ENCODE measurements at regions not wholly inside any gene's neighbourhood (a gene's known extent, or its start where the extent isn't known, plus 50 kb on each side); places are given as distances from the start of the nearest gene placed in this dataset.

DNA sequence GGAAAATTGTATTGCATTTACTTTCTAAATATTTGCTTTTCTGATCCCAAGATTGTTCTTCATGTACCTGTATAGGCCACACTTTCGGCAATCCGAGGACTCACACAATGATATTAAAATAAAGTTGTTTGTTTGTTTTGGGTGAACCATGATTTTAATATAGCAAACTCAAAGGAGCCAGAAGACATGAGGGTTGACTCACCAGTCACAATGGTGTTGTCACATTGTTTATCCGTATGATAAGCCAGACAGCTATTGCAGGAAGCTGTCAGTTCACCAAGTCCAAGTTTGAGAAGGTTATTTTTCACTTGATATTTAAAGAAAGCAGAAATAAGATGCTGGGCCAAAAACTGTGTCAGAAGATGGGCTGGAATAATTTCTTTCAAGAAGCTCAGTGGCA lies 67.1 kb upstream of the CPM start:
- Histone ChIP-seq H3K36me3 (ENCODE audit: control insufficient read depth, insufficient read depth, low read length) (no peaks in the 10 kb centered on the region), H3K9me3 (ENCODE audit: control insufficient read depth, insufficient read depth, low read depth, low read length) (no peaks in the 10 kb centered on the region), H3K27ac (ENCODE audit: low read length) (no peak overlapping the region), H3K4me3 (ENCODE audit: low read depth in 2 of 2, low read length in 2 of 2) (no peak overlapping the region), H3K4me1 (ENCODE audit: control insufficient read depth, insufficient read depth, low read length) (no peaks in the 10 kb centered on the region), H3K27me3 (ENCODE audit: control insufficient read depth, insufficient read depth, low read length) (no peaks in the 10 kb centered on the region)
- DNase-seq (ENCODE audit: low read depth, low spot score) (no peak), ATAC-seq (no peak)
- CTCF ChIA-PET: no interaction called here
- intact Hi-C loops (cut with micrococcal nuclease; ENCODE audit: unreplicated experiment): no loop called here
- POLR2A ChIA-PET: no interaction called here
- in situ Hi-C loops (cut with HindIII; ENCODE audit: low pct_unique_long_range_greater_than_20kb, low sequenced_read_pairs): no loop called here
- TF ChIP-seq TCF7L2 (IDR thresholded peaks at IDR 0.05; ENCODE audit: low read depth, low read length) (no peak), SIN3A (IDR thresholded peaks at IDR 0.05; ENCODE audit: borderline replicate concordance, insufficient read depth, low read depth, low read length) (no peak), POLR2AphosphoS5 (IDR thresholded peaks at IDR 0.05; ENCODE audit: low read depth, low read length) (no peak)
- TF ChIP-seq, protein P1, sequence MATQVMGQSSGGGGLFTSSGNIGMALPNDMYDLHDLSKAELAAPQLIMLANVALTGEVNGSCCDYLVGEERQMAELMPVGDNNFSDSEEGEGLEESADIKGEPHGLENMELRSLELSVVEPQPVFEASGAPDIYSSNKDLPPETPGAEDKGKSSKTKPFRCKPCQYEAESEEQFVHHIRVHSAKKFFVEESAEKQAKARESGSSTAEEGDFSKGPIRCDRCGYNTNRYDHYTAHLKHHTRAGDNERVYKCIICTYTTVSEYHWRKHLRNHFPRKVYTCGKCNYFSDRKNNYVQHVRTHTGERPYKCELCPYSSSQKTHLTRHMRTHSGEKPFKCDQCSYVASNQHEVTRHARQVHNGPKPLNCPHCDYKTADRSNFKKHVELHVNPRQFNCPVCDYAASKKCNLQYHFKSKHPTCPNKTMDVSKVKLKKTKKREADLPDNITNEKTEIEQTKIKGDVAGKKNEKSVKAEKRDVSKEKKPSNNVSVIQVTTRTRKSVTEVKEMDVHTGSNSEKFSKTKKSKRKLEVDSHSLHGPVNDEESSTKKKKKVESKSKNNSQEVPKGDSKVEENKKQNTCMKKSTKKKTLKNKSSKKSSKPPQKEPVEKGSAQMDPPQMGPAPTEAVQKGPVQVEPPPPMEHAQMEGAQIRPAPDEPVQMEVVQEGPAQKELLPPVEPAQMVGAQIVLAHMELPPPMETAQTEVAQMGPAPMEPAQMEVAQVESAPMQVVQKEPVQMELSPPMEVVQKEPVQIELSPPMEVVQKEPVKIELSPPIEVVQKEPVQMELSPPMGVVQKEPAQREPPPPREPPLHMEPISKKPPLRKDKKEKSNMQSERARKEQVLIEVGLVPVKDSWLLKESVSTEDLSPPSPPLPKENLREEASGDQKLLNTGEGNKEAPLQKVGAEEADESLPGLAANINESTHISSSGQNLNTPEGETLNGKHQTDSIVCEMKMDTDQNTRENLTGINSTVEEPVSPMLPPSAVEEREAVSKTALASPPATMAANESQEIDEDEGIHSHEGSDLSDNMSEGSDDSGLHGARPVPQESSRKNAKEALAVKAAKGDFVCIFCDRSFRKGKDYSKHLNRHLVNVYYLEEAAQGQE (IDR thresholded peaks at IDR 0.05; ENCODE audit: insufficient read depth in 1 of 2, low read depth in 2 of 2, low read length in 1 of 2): no peak
- TF ChIP-seq, protein P2, sequence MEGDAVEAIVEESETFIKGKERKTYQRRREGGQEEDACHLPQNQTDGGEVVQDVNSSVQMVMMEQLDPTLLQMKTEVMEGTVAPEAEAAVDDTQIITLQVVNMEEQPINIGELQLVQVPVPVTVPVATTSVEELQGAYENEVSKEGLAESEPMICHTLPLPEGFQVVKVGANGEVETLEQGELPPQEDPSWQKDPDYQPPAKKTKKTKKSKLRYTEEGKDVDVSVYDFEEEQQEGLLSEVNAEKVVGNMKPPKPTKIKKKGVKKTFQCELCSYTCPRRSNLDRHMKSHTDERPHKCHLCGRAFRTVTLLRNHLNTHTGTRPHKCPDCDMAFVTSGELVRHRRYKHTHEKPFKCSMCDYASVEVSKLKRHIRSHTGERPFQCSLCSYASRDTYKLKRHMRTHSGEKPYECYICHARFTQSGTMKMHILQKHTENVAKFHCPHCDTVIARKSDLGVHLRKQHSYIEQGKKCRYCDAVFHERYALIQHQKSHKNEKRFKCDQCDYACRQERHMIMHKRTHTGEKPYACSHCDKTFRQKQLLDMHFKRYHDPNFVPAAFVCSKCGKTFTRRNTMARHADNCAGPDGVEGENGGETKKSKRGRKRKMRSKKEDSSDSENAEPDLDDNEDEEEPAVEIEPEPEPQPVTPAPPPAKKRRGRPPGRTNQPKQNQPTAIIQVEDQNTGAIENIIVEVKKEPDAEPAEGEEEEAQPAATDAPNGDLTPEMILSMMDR (IDR thresholded peaks at IDR 0.05): no peak
- no TSS peak for BruUV-seq (replicated peaks)

DNA sequence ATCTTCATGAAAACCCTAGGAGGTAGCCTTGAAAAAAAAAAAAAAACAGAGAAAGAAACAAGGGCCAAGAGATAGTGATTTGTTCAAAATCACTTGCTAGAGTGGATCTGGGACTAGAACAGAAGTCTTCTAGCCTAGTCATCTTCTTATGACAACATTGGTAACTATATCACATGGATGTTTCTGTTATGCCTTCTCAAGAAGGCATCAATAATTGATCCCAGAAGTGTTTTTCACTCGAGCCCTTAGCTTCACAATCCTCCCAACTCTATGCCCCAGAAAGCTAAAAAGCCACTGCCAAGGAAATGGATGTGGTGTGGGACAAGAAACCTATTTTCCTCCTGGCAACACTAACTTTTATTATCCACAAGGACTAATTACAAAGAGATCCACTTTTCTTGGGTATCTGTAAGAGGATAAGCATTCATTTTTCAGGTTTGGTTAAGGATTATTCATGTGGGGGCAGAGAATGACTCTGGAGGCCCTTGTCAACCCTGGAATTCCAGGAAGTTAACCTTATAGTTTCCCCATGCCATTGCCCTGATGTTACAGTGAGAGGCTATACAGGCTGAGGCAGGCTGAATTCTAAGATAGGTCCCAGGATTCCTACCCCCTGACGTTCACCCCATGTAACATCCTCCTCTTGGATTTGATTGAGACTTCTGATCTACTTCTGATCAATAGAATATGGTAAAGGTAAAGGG lies 67.7 kb upstream of the CPM start:
- Histone ChIP-seq H3K27ac (ENCODE audit: low read length) (no peak overlapping the region), H3K4me1 (ENCODE audit: control insufficient read depth, insufficient read depth, low read length) (no peaks in the 10 kb centered on the region), H3K9me3 (ENCODE audit: control insufficient read depth, insufficient read depth, low read depth, low read length) (no peaks in the 10 kb centered on the region), H3K27me3 (ENCODE audit: control insufficient read depth, insufficient read depth, low read length) (no peaks in the 10 kb centered on the region), H3K4me3 (ENCODE audit: low read depth in 2 of 2, low read length in 2 of 2) (no peak overlapping the region), H3K36me3 (ENCODE audit: control insufficient read depth, insufficient read depth, low read length) (no peaks in the 10 kb centered on the region)
- DNase-seq (ENCODE audit: low read depth, low spot score) (no peak), ATAC-seq (no peak)
- no TSS peak for BruUV-seq (replicated peaks)
- POLR2A ChIA-PET: no interaction called here
- CTCF ChIA-PET: no interaction called here
- in situ Hi-C loops (cut with HindIII; ENCODE audit: low pct_unique_long_range_greater_than_20kb, low sequenced_read_pairs) (no loop called here), intact Hi-C loops (cut with micrococcal nuclease; ENCODE audit: unreplicated experiment) (no loop called here)
- TF ChIP-seq TCF7L2 (IDR thresholded peaks at IDR 0.05; ENCODE audit: low read depth, low read length) (no peak), POLR2AphosphoS5 (IDR thresholded peaks at IDR 0.05; ENCODE audit: low read depth, low read length) (no peak), SIN3A (IDR thresholded peaks at IDR 0.05; ENCODE audit: borderline replicate concordance, insufficient read depth, low read depth, low read length) (no peak)
- TF ChIP-seq, protein P2 (IDR thresholded peaks at IDR 0.05): no peak
- TF ChIP-seq, protein P1 (IDR thresholded peaks at IDR 0.05; ENCODE audit: insufficient read depth in 1 of 2, low read depth in 2 of 2, low read length in 1 of 2): no peak

Measured in Panc1 (cell line).